ENCODE measurements at regions not wholly inside any gene's neighbourhood (a gene's known extent, or its start where the extent isn't known, plus 50 kb on each side); places are given as distances from the start of the nearest gene placed in this dataset.
A peak's percentile ranks its signal among the peaks of the same experiment; 100 is the strongest.

GRCh38 chr12:12017798-12018197 lies 52.9 kb upstream of the BCL2L14 start:
- DNase-seq (ENCODE audit: low spot score): peak; percentile 61
- POLR2A ChIA-PET: no interaction called here
- no peak for TF ChIP-seq ZNF121 (CRISPR knock-in tag; IDR thresholded peaks at IDR 0.05)
- TF ChIP-seq USF1 (CRISPR knock-in tag; IDR thresholded peaks at IDR 0.05): no peak
- TF ChIP-seq, protein P1, sequence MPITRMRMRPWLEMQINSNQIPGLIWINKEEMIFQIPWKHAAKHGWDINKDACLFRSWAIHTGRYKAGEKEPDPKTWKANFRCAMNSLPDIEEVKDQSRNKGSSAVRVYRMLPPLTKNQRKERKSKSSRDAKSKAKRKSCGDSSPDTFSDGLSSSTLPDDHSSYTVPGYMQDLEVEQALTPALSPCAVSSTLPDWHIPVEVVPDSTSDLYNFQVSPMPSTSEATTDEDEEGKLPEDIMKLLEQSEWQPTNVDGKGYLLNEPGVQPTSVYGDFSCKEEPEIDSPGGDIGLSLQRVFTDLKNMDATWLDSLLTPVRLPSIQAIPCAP (CRISPR knock-in tag; IDR thresholded peaks at IDR 0.05): no peak
- TF ChIP-seq ZNF512 (CRISPR knock-in tag; IDR thresholded peaks at IDR 0.05; ENCODE audit: borderline replicate concordance): no peak
- no peak for TF ChIP-seq ZMAT4 (CRISPR knock-in tag; IDR thresholded peaks at IDR 0.05)
- TF ChIP-seq GRHL2 (CRISPR knock-in tag; IDR thresholded peaks at IDR 0.05; ENCODE audit: insufficient replicate concordance, severe bottlenecking): no peak
- TF ChIP-seq, protein P2, sequence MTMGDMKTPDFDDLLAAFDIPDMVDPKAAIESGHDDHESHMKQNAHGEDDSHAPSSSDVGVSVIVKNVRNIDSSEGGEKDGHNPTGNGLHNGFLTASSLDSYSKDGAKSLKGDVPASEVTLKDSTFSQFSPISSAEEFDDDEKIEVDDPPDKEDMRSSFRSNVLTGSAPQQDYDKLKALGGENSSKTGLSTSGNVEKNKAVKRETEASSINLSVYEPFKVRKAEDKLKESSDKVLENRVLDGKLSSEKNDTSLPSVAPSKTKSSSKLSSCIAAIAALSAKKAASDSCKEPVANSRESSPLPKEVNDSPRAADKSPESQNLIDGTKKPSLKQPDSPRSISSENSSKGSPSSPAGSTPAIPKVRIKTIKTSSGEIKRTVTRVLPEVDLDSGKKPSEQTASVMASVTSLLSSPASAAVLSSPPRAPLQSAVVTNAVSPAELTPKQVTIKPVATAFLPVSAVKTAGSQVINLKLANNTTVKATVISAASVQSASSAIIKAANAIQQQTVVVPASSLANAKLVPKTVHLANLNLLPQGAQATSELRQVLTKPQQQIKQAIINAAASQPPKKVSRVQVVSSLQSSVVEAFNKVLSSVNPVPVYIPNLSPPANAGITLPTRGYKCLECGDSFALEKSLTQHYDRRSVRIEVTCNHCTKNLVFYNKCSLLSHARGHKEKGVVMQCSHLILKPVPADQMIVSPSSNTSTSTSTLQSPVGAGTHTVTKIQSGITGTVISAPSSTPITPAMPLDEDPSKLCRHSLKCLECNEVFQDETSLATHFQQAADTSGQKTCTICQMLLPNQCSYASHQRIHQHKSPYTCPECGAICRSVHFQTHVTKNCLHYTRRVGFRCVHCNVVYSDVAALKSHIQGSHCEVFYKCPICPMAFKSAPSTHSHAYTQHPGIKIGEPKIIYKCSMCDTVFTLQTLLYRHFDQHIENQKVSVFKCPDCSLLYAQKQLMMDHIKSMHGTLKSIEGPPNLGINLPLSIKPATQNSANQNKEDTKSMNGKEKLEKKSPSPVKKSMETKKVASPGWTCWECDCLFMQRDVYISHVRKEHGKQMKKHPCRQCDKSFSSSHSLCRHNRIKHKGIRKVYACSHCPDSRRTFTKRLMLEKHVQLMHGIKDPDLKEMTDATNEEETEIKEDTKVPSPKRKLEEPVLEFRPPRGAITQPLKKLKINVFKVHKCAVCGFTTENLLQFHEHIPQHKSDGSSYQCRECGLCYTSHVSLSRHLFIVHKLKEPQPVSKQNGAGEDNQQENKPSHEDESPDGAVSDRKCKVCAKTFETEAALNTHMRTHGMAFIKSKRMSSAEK (CRISPR knock-in tag; IDR thresholded peaks at IDR 0.05; ENCODE audit: borderline replicate concordance): no peak
- TF ChIP-seq, protein P3, sequence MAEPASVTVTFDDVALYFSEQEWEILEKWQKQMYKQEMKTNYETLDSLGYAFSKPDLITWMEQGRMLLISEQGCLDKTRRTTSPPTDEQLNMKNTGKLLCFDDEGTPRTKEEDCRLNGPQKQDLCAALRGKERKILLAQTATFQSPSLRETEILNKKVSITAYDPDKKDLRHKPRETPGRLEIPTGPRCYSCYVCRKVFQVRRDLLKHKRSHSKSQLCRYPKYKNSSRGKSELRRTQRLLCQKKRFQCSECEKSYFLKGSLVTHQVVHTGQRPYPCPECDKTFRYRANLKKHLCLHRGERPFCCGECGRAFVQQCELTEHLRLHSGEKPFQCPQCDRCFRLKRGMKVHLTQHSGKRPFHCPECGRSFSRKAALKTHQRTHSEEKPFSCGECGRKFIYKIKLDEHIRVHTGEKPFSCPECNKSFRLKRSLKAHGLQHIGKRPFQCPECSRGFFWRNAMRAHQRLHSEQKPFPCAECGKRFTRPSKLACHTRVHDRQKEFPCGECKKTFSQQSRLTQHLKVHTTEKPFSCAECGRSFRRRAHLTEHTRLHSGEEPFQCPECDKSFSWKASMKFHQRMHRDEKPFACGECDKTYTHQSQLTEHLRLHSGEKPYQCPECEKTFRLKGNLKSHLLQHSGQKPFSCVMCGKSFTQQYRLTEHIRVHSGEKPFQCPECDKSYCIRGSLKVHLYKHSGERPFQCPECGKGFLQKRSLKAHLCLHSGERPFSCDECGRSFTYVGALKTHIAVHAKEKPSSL (CRISPR knock-in tag; conservative IDR thresholded peaks at IDR 0.05): no peak
- TF ChIP-seq ZNF219 (CRISPR knock-in tag; IDR thresholded peaks at IDR 0.05; ENCODE audit: borderline replicate concordance): no peak
- TF ChIP-seq, protein P4, sequence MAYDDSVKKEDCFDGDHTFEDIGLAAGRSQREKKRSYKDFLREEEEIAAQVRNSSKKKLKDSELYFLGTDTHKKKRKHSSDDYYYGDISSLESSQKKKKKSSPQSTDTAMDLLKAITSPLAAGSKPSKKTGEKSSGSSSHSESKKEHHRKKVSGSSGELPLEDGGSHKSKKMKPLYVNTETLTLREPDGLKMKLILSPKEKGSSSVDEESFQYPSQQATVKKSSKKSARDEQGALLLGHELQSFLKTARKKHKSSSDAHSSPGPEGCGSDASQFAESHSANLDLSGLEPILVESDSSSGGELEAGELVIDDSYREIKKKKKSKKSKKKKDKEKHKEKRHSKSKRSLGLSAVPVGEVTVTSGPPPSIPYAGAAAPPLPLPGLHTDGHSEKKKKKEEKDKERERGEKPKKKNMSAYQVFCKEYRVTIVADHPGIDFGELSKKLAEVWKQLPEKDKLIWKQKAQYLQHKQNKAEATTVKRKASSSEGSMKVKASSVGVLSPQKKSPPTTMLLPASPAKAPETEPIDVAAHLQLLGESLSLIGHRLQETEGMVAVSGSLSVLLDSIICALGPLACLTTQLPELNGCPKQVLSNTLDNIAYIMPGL (CRISPR knock-in tag; IDR thresholded peaks at IDR 0.05): no peak
- TF ChIP-seq PREB (CRISPR knock-in tag; IDR thresholded peaks at IDR 0.05; ENCODE audit: borderline replicate concordance): no peak
- no peak for TF ChIP-seq NFYB (CRISPR knock-in tag; conservative IDR thresholded peaks at IDR 0.05; ENCODE audit: low read depth)
- TF ChIP-seq NFATC4 (CRISPR knock-in tag; IDR thresholded peaks at IDR 0.05): no peak
- no peak for TF ChIP-seq ZNF671 (CRISPR knock-in tag; IDR thresholded peaks at IDR 0.05)
- no peak for TF ChIP-seq MXD4 (CRISPR knock-in tag; IDR thresholded peaks at IDR 0.05; ENCODE audit: borderline replicate concordance)
- no peak for TF ChIP-seq MLX (CRISPR knock-in tag; IDR thresholded peaks at IDR 0.05)

More at GRCh38 chr12:12017798-12018197, 52.9 kb upstream of the BCL2L14 start:
- no peaks in the 10 kb centered on the region for H3K27me3 Mint-ChIP-seq (ENCODE audit: low read depth)
- H3K27ac Mint-ChIP-seq: no peak overlapping the region
- ATAC-seq: peak; percentile 90
- H3K9me3 Mint-ChIP-seq: no peaks in the 10 kb centered on the region
- CTCF ChIA-PET: interaction anchor here (0.6 to 1.6 kb wide), 17 partner anchors 9 to 473 kb away, joined by 3 to 24 read pairs (median 3); partner anchors contain the start of gene ETV6
- H3K4me1 Mint-ChIP-seq: peaks cover 13% of the 10 kb centered on the region
- H3K4me3 Mint-ChIP-seq: no peak overlapping the region
- H3K36me3 Mint-ChIP-seq: no peaks in the 10 kb centered on the region

All from WTC11 (cell line).